Muscle layer of duodenum (tissue), 2 donors: ENCODE measurements at regions not wholly inside any gene's neighbourhood (a gene's known extent, or its start where the extent isn't known, plus 50 kb on each side); places are given as distances from the start of the nearest gene placed in this dataset.
A peak's percentile ranks its signal among the peaks of the same experiment; 100 is the strongest.

Experiments used
- H3K27ac ChIP-seq: one replicate; pipeline ENCODE4 v1.7.0; 2013; ENCODE audit warnings: mild to moderate bottlenecking, low read length
- H3K27me3 ChIP-seq: one replicate; pipeline ENCODE4 v1.7.0; 2013; ENCODE audit warnings: low read depth, mild to moderate bottlenecking, control low read depth, low read length
- H3K36me3 ChIP-seq, 2 donors: one replicate each; pipeline ENCODE4 v1.7.0; 2013; ENCODE audit warnings: low read length in 2 of 2, control low read depth in 1 of 2, mild to moderate bottlenecking in 1 of 2; ENCODE audit not compliant: insufficient read depth in 2 of 2, control insufficient read depth in 1 of 2
- H3K4me1 ChIP-seq, 2 donors: one replicate each; pipeline ENCODE4 v1.7.0; 2013; ENCODE audit warnings: low read length in 2 of 2, mild to moderate bottlenecking in 2 of 2, control low read depth in 1 of 2, moderate library complexity in 1 of 2; ENCODE audit not compliant: insufficient read depth in 2 of 2, control insufficient read depth in 1 of 2
- H3K4me3 ChIP-seq, 2 donors: one replicate each; pipeline ENCODE4 v1.7.0; 2013; ENCODE audit warnings: low read length in 2 of 2, low read depth in 1 of 2, mild to moderate bottlenecking in 1 of 2
- H3K9me3 ChIP-seq, 2 donors: one replicate each; pipeline ENCODE4 v1.7.0; 2013; ENCODE audit warnings: low read length in 2 of 2, control low read depth in 1 of 2, mild to moderate bottlenecking in 1 of 2; ENCODE audit not compliant: control insufficient read depth in 1 of 2
- donor health status: healthy.

DNA sequence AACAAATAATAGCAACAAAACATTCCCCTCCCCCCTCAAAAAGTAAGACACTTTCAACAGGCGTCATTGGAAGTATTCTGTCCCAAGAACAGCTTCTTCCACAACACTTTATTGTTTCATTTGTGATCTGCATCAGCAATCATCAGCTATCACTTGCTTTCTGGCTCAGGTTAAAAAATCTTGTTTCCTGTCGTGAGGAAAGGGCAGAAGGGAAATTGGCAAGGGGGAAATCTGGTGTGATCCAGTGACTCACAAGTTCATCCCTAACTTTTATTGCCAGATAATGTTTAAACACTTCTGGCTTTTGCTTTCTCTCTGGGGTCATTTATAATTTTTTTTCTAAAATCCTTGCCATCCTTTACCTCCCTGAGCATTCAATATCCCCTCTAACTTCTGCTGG, 247.4 kb upstream of the GIMD1 start:
- H3K36me3 ChIP-seq = no peaks in the 10 kb centered on the region
- H3K9me3 ChIP-seq = no peaks in the 10 kb centered on the region
- peaks cover 0 to 7% of the 10 kb centered on the region in 2 donors for H3K4me1 ChIP-seq
- no peak overlapping the region for H3K4me3 ChIP-seq
- no peak overlapping the region for H3K27ac ChIP-seq
- H3K27me3 ChIP-seq = no peaks in the 10 kb centered on the region

DNA sequence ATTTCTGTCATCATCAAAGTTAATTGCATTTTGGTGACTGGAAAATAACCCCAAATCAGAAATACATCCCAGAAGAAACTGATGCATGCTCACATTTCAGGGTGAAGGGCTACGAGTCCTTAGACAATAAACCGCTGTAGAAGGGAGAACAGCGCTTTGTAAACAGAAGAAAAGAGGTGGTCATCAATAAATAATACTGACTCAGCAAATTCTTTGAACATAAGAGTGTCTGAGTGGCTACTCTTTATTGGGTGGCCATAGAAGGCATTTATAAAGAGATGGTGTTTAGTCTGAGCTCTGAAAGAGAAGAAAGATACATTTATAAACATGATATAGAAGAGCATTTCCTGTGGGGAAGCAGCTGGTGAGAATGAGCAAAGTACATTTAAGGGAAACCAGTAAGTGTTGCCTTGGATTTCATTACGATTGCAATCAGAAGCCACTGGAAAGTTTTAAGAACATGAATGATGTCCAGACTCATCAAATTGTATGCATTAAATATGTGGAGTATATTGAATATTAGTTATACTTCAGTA, 246.9 kb upstream of the GIMD1 start:
- no peak overlapping the region for H3K27ac ChIP-seq

GRCh38 chr4:106614441-106614840, 245.9 kb upstream of the GIMD1 start:
- Histone ChIP-seq H3K36me3 (no peaks in the 10 kb centered on the region), H3K4me1 (peaks cover 0 to 7% of the 10 kb centered on the region in 2 donors), H3K27ac (no peak overlapping the region), H3K27me3 (no peaks in the 10 kb centered on the region), H3K4me3 (peak overlapping the region; percentile 3 to 4), H3K9me3 (no peaks in the 10 kb centered on the region)

More for the DNA sequence above, 246.9 kb upstream of the GIMD1 start:
- no peaks in the 10 kb centered on the region for H3K36me3 ChIP-seq
- no peaks in the 10 kb centered on the region for H3K9me3 ChIP-seq
- H3K4me3 ChIP-seq = no peak overlapping the region
- H3K4me1 ChIP-seq = peaks cover 0 to 7% of the 10 kb centered on the region in 2 donors
- no peaks in the 10 kb centered on the region for H3K27me3 ChIP-seq

GRCh38 chr4:106609917-106610316, 241.3 kb upstream of the GIMD1 start:
- H3K27ac ChIP-seq = no peak overlapping the region
- no peaks in the 10 kb centered on the region for H3K9me3 ChIP-seq
- H3K4me1 ChIP-seq = peaks cover 0 to 7% of the 10 kb centered on the region in 2 donors
- H3K36me3 ChIP-seq = no peaks in the 10 kb centered on the region
- no peaks in the 10 kb centered on the region for H3K27me3 ChIP-seq
- H3K4me3 ChIP-seq = no peak overlapping the region

DNA sequence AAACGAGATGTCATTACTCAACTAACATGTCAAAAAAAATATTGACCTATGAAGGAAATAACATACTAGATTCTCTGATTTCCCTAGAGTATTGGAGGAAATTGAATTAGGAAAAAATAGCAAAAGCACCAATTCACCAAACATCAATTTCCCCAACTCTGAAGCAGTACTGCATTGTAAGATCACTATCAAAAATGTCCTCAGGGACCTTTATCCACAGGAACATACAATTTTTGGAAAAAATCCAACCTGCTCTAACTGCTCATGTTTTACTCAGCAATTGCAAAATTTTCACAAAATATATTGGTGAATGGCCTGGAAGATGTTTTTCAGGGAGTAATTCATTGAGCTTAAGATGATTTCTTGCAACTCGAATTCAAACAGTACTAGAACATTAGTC, 239.0 kb upstream of the GIMD1 start:
- Histone ChIP-seq H3K4me3 (no peak overlapping the region), H3K4me1 (no peaks in the 10 kb centered on the region)

DNA sequence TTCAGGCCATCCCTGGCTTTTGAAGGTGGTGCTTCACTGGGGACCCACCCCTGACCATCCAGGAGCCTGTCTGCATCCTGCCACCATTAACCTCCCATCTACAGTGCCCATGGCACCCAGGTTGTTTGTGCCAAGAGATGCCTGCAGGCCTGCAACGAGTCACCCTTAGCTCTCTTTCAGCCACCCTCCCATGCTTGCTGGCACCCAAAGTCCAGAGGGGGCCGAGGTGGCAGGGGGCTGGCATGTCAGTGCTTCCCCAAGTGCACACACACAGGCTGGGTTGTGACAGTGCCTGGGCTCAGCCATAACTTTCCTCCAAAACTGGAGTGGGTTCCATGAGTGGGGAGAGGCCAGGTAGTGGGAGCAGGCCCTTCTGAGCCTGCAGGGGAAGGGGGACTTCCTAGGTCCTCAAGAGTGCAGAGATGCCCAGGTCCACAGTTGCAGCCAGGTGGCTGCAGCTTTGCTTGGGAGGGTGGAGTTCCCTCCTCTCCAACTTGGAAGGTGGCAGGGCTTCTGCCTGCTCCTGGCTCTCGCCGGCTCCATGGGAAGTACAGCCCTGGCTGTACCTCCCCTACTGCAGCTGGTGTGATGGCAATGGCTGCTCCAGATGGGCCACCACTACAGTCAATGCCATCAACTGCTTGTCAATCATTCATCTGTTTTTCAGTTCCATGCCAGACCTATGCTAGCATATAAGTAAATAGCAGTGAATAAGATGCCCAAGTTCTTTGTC, 235.9 kb upstream of the GIMD1 start:
- no peaks in the 10 kb centered on the region for H3K27me3 ChIP-seq
- no peaks in the 10 kb centered on the region for H3K4me1 ChIP-seq
- H3K36me3 ChIP-seq = no peaks in the 10 kb centered on the region
- H3K9me3 ChIP-seq = no peaks in the 10 kb centered on the region
- H3K27ac ChIP-seq = no peak overlapping the region
- no peak overlapping the region for H3K4me3 ChIP-seq

More for the DNA sequence above, 239.0 kb upstream of the GIMD1 start:
- Histone ChIP-seq H3K9me3 (no peaks in the 10 kb centered on the region), H3K27ac (no peak overlapping the region), H3K36me3 (no peaks in the 10 kb centered on the region), H3K27me3 (no peaks in the 10 kb centered on the region)

DNA sequence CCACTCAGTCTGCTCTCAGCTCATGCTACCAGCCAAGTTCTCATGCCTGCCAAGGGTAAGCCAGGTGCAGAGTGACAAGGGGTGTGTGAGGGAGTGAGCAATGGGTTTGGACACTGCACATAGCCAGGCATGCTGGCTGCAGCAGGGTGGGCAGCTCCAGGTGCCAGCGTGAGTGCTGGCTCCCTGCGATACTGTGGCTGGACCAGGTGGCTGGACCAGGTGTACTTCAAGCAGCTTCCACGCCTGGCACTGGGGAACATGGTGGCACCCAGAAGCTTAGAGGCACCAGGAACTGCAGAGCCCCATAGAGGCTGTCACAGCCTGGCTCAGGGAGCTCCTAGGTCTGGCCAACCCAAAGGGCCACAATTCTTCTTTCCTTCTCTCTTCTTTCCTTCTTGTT, 234.9 kb upstream of the GIMD1 start:
- Histone ChIP-seq H3K4me3 (no peak overlapping the region), H3K27me3 (no peaks in the 10 kb centered on the region), H3K4me1 (no peaks in the 10 kb centered on the region), H3K36me3 (no peaks in the 10 kb centered on the region), H3K9me3 (no peaks in the 10 kb centered on the region), H3K27ac (no peak overlapping the region)

GRCh38 chr4:106602711-106603110, 234.1 kb upstream of the GIMD1 start:
- H3K27ac ChIP-seq = no peak overlapping the region
- H3K9me3 ChIP-seq = no peaks in the 10 kb centered on the region
- H3K4me3 ChIP-seq = no peak overlapping the region
- no peaks in the 10 kb centered on the region for H3K36me3 ChIP-seq
- no peaks in the 10 kb centered on the region for H3K27me3 ChIP-seq
- no peaks in the 10 kb centered on the region for H3K4me1 ChIP-seq

GRCh38 chr4:106601519-106601918, 232.9 kb upstream of the GIMD1 start:
- Histone ChIP-seq H3K9me3 (no peaks in the 10 kb centered on the region), H3K27me3 (no peaks in the 10 kb centered on the region), H3K4me1 (no peaks in the 10 kb centered on the region), H3K4me3 (no peak overlapping the region), H3K36me3 (no peaks in the 10 kb centered on the region), H3K27ac (no peak overlapping the region)

DNA sequence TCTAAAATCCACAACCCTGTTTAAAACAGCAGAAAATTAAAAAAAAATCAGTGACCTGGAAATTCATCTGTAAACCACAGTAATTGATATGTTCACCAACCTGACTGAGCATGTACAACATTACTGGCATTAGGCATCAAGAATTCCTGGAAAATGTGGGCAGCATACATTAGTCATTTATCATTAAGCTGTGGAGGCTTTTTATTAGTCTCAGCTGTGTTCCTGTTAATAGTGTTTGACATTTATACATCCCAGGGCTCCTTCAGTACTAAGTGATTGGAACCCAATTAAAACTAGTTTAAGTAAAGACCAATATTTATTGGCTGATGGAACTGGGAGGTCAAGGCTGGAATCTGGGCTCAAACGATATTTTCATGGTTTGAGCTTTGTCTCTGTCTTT, 227.3 kb upstream of the GIMD1 start:
- no peaks in the 10 kb centered on the region for H3K9me3 ChIP-seq
- H3K4me1 ChIP-seq = no peaks in the 10 kb centered on the region
- no peak overlapping the region for H3K27ac ChIP-seq
- H3K36me3 ChIP-seq = no peaks in the 10 kb centered on the region
- no peaks in the 10 kb centered on the region for H3K27me3 ChIP-seq
- H3K4me3 ChIP-seq = no peak overlapping the region

DNA sequence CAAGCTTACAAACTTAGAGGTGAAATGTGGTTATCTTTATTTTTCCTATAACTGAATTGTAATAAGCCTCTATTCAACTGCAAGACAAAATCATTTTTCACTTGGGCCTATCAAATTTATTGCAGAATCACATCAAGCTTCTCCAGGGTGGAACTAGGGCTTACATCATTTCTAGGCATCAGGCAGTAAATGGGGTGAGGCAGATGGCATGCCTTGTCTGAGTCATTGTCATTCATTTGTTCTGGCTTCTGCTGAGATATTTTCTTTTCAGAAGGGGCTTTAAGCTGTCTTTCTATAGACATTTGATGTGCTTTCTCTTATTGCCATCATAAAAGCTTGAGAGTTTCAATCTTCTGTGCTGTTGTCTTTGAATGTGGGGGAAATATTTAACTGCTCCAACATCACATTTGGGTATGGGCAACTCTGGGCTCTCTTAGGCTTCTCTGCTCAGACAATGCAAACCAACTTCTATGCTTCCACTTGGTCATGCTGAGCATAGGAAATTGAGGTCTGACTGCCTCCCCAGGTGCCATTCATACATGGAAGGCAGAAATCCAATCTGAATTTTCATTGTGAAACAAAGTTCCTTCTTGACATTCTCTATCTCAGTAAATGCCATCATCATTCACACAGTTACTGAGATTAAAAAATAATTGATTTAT, 225.8 kb upstream of the GIMD1 start:
- H3K27ac ChIP-seq = no peak overlapping the region
- H3K36me3 ChIP-seq = no peaks in the 10 kb centered on the region

More for the DNA sequence above, 225.8 kb upstream of the GIMD1 start:
- Histone ChIP-seq H3K4me1 (no peaks in the 10 kb centered on the region), H3K27me3 (no peaks in the 10 kb centered on the region), H3K4me3 (no peak overlapping the region), H3K9me3 (no peaks in the 10 kb centered on the region)
